Endothelial cell of umbilical vein (primary cell): ENCODE measurements at regions not wholly inside any gene's neighbourhood (a gene's known extent, or its start where the extent isn't known, plus 50 kb on each side); places are given as distances from the start of the nearest gene placed in this dataset.
A peak's percentile ranks its signal among the peaks of the same experiment; 100 is the strongest.

Experiments
- BruUV-seq: library from RNA; stranded (reverse); fragments of 400-500 nt; replicated peaks from 2 replicates; lab custom pipeline; 2021; lab: Mats Ljungman, UMichigan
- CTCF ChIA-PET: fragments of 300-600, 350-600 bp; sonication (Branson Sonifier 250); formaldehyde crosslinking; loops from one replicate; lab custom pipeline; 2021; ENCODE audit warnings: antibody characterized with exemption, inconsistent platforms; lab: Charles Lee
- POLR2A ChIA-PET: fragments of 300-600, 350-600 bp; sonication (Branson Sonifier 250); formaldehyde crosslinking; loops from one replicate; lab custom pipeline; 2021; ENCODE audit warnings: antibody characterized with exemption, inconsistent platforms; lab: Charles Lee
- DNase-seq: peaks from one replicate; pipeline ENCODE4 v3.0.0-alpha.2; 2011; ENCODE audit warnings: low read depth, low spot score
- FAIRE-seq: peaks from 2 replicates; lab custom pipeline; 2011; peaks lifted over from hg19 to GRCh38; lab: Jason Lieb, UNC
- H2AFZ ChIP-seq: 2 replicates; pipeline ENCODE4 v1.6.0; 2012; ENCODE audit warnings: low read depth, low read length, control low read depth, inconsistent platforms
- H3K27ac ChIP-seq: 2 replicates; pipeline ENCODE4 v1.5.1; 2011; ENCODE audit warnings: low read depth, mild to moderate bottlenecking, control low read depth, low read length, moderate library complexity; ENCODE audit not compliant: insufficient read depth
- H3K27me3 ChIP-seq, 2 experiments: 2 replicates each; pipeline versions ENCODE4 v1.6.0 to v1.6.1; 2011; ENCODE audit warnings: low read length in 2 of 2, mixed read lengths in 1 of 2; ENCODE audit not compliant: control insufficient read depth in 2 of 2, insufficient read depth in 2 of 2
- H3K36me3 ChIP-seq, 2 experiments: 2 replicates in 1 of 2; 3 replicates in 1 of 2; pipeline ENCODE4 v1.5.1; 2011; ENCODE audit warnings: low read length in 2 of 2, mild to moderate bottlenecking in 1 of 2, moderate library complexity in 1 of 2; ENCODE audit not compliant: control insufficient read depth in 2 of 2, insufficient read depth in 2 of 2; ENCODE audit errors: extremely low read depth in 1 of 2
- H3K4me1 ChIP-seq: 3 replicates; pipeline ENCODE4 v1.5.1; 2011; ENCODE audit warnings: mild to moderate bottlenecking, low read length; ENCODE audit not compliant: control insufficient read depth, insufficient read depth; ENCODE audit errors: extremely low read depth
- H3K4me2 ChIP-seq: 2 replicates; pipeline ENCODE4 v1.6.1; 2011; ENCODE audit warnings: low read length, control low read depth, mixed read lengths; ENCODE audit not compliant: insufficient read depth
- H3K4me3 ChIP-seq, 3 experiments: fragments of 200-600 bp in 1 of 3; sonication (generic), shearing (Covaris generic) in 1 of 3; replicated peaks in 1 of 3; 2 replicates each; pipeline ENCODE4 v1.5.1; 2011 to 2016; ENCODE audit warnings: control low read depth in 3 of 3, low read length in 3 of 3, mild to moderate bottlenecking in 2 of 3, inconsistent platforms in 1 of 3, low read depth in 1 of 3, moderate library complexity in 1 of 3; ENCODE audit not compliant: insufficient read depth in 1 of 3
- H3K79me2 ChIP-seq: 2 replicates; pipeline ENCODE4 v1.6.0; 2012; ENCODE audit warnings: low read length, inconsistent platforms; ENCODE audit not compliant: control insufficient read depth, insufficient read depth
- H3K9ac ChIP-seq: replicated peaks from 2 replicates; pipeline ENCODE3; 2011; ENCODE audit warnings: low read length, control low read depth; ENCODE audit not compliant: insufficient read depth; ENCODE audit errors: extremely low read depth
- H3K9me1 ChIP-seq: replicated peaks from 3 replicates; pipeline ENCODE4 v1.6.0; 2011; ENCODE audit warnings: mild to moderate bottlenecking, low read length; ENCODE audit not compliant: control insufficient read depth, insufficient read depth; ENCODE audit errors: extremely low read depth
- H3K9me3 ChIP-seq: replicated peaks from 2 replicates; pipeline ENCODE4 v1.5.1; 2012; ENCODE audit warnings: low read length, inconsistent platforms; ENCODE audit not compliant: control insufficient read depth, insufficient read depth
- H4K20me1 ChIP-seq: replicated peaks from 2 replicates; pipeline ENCODE3; 2011; ENCODE audit warnings: mild to moderate bottlenecking, low read length; ENCODE audit not compliant: control insufficient read depth, insufficient read depth; ENCODE audit errors: extremely low read depth
- CTCF ChIP-seq, 2 donors: IDR thresholded peaks; 1 replicate in 1 of 2; 2 replicates in 1 of 2; pipeline ENCODE4 v1.5.1; 2011; ENCODE audit warnings: low read length in 2 of 2, mild to moderate bottlenecking in 2 of 2, moderate library complexity in 2 of 2, control low read depth in 1 of 2, inconsistent platforms in 1 of 2, low read depth in 1 of 2; ENCODE audit not compliant: insufficient read depth in 1 of 2; ENCODE audit errors: extremely low read depth in 1 of 2
- EZH2 ChIP-seq: IDR thresholded peaks from 2 replicates; pipeline ENCODE4 v1.6.1; 2012; ENCODE audit warnings: borderline replicate concordance, low read depth, mild to moderate bottlenecking, moderate library complexity, low read length, inconsistent platforms; ENCODE audit not compliant: severe bottlenecking
- FOS ChIP-seq: IDR thresholded peaks from 2 replicates; pipeline ENCODE4 v1.6.1; 2011; ENCODE audit warnings: mild to moderate bottlenecking, low read length, moderate library complexity, borderline replicate concordance; ENCODE audit not compliant: insufficient read depth
- GATA2 ChIP-seq: IDR thresholded peaks from 2 replicates; pipeline ENCODE4 v1.7.0; 2011; ENCODE audit warnings: low read depth, mild to moderate bottlenecking, moderate library complexity, mixed read lengths, low read length; ENCODE audit not compliant: insufficient read length, insufficient read depth
- JUN ChIP-seq: IDR thresholded peaks from 2 replicates; pipeline ENCODE4 v1.6.1; 2011; ENCODE audit warnings: borderline replicate concordance, low read depth; ENCODE audit not compliant: insufficient read length, insufficient read depth
- MAX ChIP-seq: IDR thresholded peaks from 2 replicates; pipeline ENCODE4 v1.6.1; 2011; ENCODE audit not compliant: insufficient read depth, insufficient read length
- MYC ChIP-seq: IDR thresholded peaks from one replicate; pipeline ENCODE4 v1.6.1; 2011; ENCODE audit warnings: mild to moderate bottlenecking, low read depth, low read length
- POLR2A ChIP-seq: IDR thresholded peaks from 2 replicates; pipeline ENCODE4 v1.6.1; 2012; ENCODE audit warnings: low read depth, mild to moderate bottlenecking, control low read depth, low read length
- POLR2AphosphoS5 ChIP-seq: IDR thresholded peaks from 2 replicates; pipeline ENCODE4 v1.6.1; 2012; ENCODE audit warnings: low read depth, mild to moderate bottlenecking, control low read depth, low read length, moderate library complexity; ENCODE audit not compliant: insufficient read depth
- dilution Hi-C: fragments of 300-500 bp; cut with MboI; formaldehyde crosslinking; loops from one replicate; pipeline ENCODE4 v1.15.0; 2019; ENCODE audit warnings: low sequenced_read_pairs; ENCODE audit not compliant: extremely low pct_ligation_motif_present
- intact Hi-C: fragments of 100-400 bp; cut with micrococcal nuclease; formaldehyde crosslinking; loops from one replicate; pipeline ENCODE4 v1.10.0; 2022

- no peaks in the 10 kb centered on the region for H3K79me2 ChIP-seq
- H3K36me3 ChIP-seq = no peaks in the 10 kb centered on the region
- FAIRE-seq (no peak), DNase-seq (peak; percentile 6)
- H3K4me3 ChIP-seq = no peak overlapping the region
- H3K9me1 ChIP-seq = no peaks in the 10 kb centered on the region
- intact Hi-C loops = no loop called here
- dilution Hi-C loops = no loop called here
- no peaks in the 10 kb centered on the region for H3K9me3 ChIP-seq
- ChIA-PET CTCF (no interaction called here), POLR2A (no interaction called here)
- no peaks in the 10 kb centered on the region for H4K20me1 ChIP-seq
- BruUV-seq = no TSS peak
- peaks cover 2% of the 10 kb centered on the region in 2 experiments for H3K27me3 ChIP-seq
- H2AFZ ChIP-seq = no peak overlapping the region
- no peak overlapping the region for H3K27ac ChIP-seq
- no peak overlapping the region for H3K4me2 ChIP-seq
- TF ChIP-seq POLR2AphosphoS5 (no peak), GATA2 (no peak), POLR2A (no peak), EZH2 (no peak), FOS (no peak), MYC (no peak), MAX (no peak), JUN (no peak), CTCF (IDR thresholded peaks at IDR 0.05; ENCODE audit: extremely low read depth in 1 of 2, insufficient read depth in 1 of 2, low read depth in 1 of 2, low read length in 2 of 2) (no peak)
- no peaks in the 10 kb centered on the region for H3K4me1 ChIP-seq
- H3K9ac ChIP-seq = no peak overlapping the region
These were observed 120.9 kb upstream of the CPSF6 start for GRCh38 chr12:69118516-69118915.
